ENCODE measurements at regions not wholly inside any gene's neighbourhood (a gene's known extent, or its start where the extent isn't known, plus 50 kb on each side); places are given as distances from the start of the nearest gene placed in this dataset.

GRCh38 chr4:16290681-16291420, 64.6 kb upstream of the TAPT1 start:
- no peak overlapping the region for H3K4me3 ChIP-seq (ENCODE audit: low read length)
- no peak for DNase-seq
- WGBS, 2 experiments (ENCODE audit: insufficient coverage in 1 of 2, insufficient read length in 1 of 2): 91 to 100% methylated on average over 3 to 8 of the region's 8 CpGs
- no peaks in the 10 kb centered on the region for H3K36me3 ChIP-seq (ENCODE audit: control insufficient read depth, insufficient read depth, low read length)
- no peak overlapping the region for H3K4me3 Mint-ChIP-seq
- TF ChIP-seq CTCF (conservative IDR thresholded peaks at IDR 0.05): no peak
- no peaks in the 10 kb centered on the region for H3K9me3 ChIP-seq (ENCODE audit: control insufficient read depth, low read length)
- H3K9me3 Mint-ChIP-seq: no peaks in the 10 kb centered on the region
- no peaks in the 10 kb centered on the region for H3K4me1 ChIP-seq (ENCODE audit: control insufficient read depth, insufficient read depth, low read length)
- H3K27me3 Mint-ChIP-seq (ENCODE audit: insufficient read depth): no peaks in the 10 kb centered on the region
- H3K27ac ChIP-seq (ENCODE audit: low read depth, low read length): no peak overlapping the region
- no peaks in the 10 kb centered on the region for H3K36me3 Mint-ChIP-seq (ENCODE audit: low read depth)
- no peak overlapping the region for H3K27ac Mint-ChIP-seq
- H3K27me3 ChIP-seq (ENCODE audit: control insufficient read depth, insufficient read depth, low read length, poor library complexity, severe bottlenecking): no peaks in the 10 kb centered on the region
- H3K9ac ChIP-seq (ENCODE audit: extremely low read depth, low read length, poor library complexity, severe bottlenecking): no peak overlapping the region
- H3K4me1 Mint-ChIP-seq: peaks cover 21% of the 10 kb centered on the region

GRCh38 chr4:16289897-16290554, 63.8 kb upstream of the TAPT1 start:
- Histone ChIP-seq H3K27me3 (ENCODE audit: control insufficient read depth, insufficient read depth, low read length, poor library complexity, severe bottlenecking) (no peaks in the 10 kb centered on the region), H3K36me3 (ENCODE audit: control insufficient read depth, insufficient read depth, low read length) (no peaks in the 10 kb centered on the region), H3K4me1 (ENCODE audit: control insufficient read depth, insufficient read depth, low read length) (no peaks in the 10 kb centered on the region), H3K4me3 (ENCODE audit: low read length) (no peak overlapping the region), H3K27ac (ENCODE audit: low read depth, low read length) (no peak overlapping the region), H3K9ac (ENCODE audit: extremely low read depth, low read length, poor library complexity, severe bottlenecking) (no peak overlapping the region), H3K9me3 (ENCODE audit: control insufficient read depth, low read length) (peaks cover 7% of the 10 kb centered on the region)
- DNase-seq: no peak
- WGBS, 2 experiments (ENCODE audit: insufficient coverage in 1 of 2, insufficient read length in 1 of 2): 32 to 37% methylated on average over 3 to 4 of the region's 4 CpGs
- TF ChIP-seq CTCF (conservative IDR thresholded peaks at IDR 0.05): peak; percentile 85
- H3K27me3 Mint-ChIP-seq (ENCODE audit: insufficient read depth): no peaks in the 10 kb centered on the region
- H3K4me1 Mint-ChIP-seq: peaks cover 21% of the 10 kb centered on the region
- H3K36me3 Mint-ChIP-seq (ENCODE audit: low read depth): peaks cover 1% of the 10 kb centered on the region
- peak overlapping the region; percentile 17 for H3K27ac Mint-ChIP-seq
- peaks cover 7% of the 10 kb centered on the region for H3K9me3 Mint-ChIP-seq
- no peak overlapping the region for H3K4me3 Mint-ChIP-seq

GRCh38 chr4:16284050-16284449, 57.8 kb upstream of the TAPT1 start:
- H3K36me3 ChIP-seq (ENCODE audit: control insufficient read depth, insufficient read depth, low read length): no peaks in the 10 kb centered on the region
- H3K27ac Mint-ChIP-seq: no peak overlapping the region
- no peak for TF ChIP-seq CTCF (conservative IDR thresholded peaks at IDR 0.05)

More at GRCh38 chr4:16284050-16284449, 57.8 kb upstream of the TAPT1 start:
- peaks cover 21% of the 10 kb centered on the region for H3K36me3 Mint-ChIP-seq (ENCODE audit: low read depth)
- H3K9ac ChIP-seq (ENCODE audit: extremely low read depth, low read length, poor library complexity, severe bottlenecking): no peak overlapping the region
- no peak overlapping the region for H3K27ac ChIP-seq (ENCODE audit: low read depth, low read length)
- WGBS, 2 experiments (ENCODE audit: insufficient coverage in 1 of 2, insufficient read length in 1 of 2): 89 to 97% methylated on average over 3 of the region's 3 CpGs
- peaks cover 35% of the 10 kb centered on the region for H3K9me3 ChIP-seq (ENCODE audit: control insufficient read depth, low read length)
- H3K4me3 Mint-ChIP-seq: no peak overlapping the region
- H3K4me1 Mint-ChIP-seq: no peaks in the 10 kb centered on the region
- H3K4me1 ChIP-seq (ENCODE audit: control insufficient read depth, insufficient read depth, low read length): no peaks in the 10 kb centered on the region
- peaks cover 3% of the 10 kb centered on the region for H3K27me3 Mint-ChIP-seq (ENCODE audit: insufficient read depth)
- H3K4me3 ChIP-seq (ENCODE audit: low read length): peak overlapping the region; percentile 20
- DNase-seq: no peak
- H3K27me3 ChIP-seq (ENCODE audit: control insufficient read depth, insufficient read depth, low read length, poor library complexity, severe bottlenecking): no peaks in the 10 kb centered on the region
- peaks cover 44% of the 10 kb centered on the region for H3K9me3 Mint-ChIP-seq

All from endodermal cell (in vitro differentiated cells).